ENCODE measurements at regions not wholly inside any gene's neighbourhood (a gene's known extent, or its start where the extent isn't known, plus 50 kb on each side); places are given as distances from the start of the nearest gene placed in this dataset.

GRCh38 chr6:77011929-77012545 is 451.3 kb downstream of the HTR1B start:
- Histone ChIP-seq H3K9ac (no peak overlapping the region), H3K4me1 (ENCODE audit: low read depth, poor library complexity, severe bottlenecking) (no peaks in the 10 kb centered on the region), H3K27me3 (ENCODE audit: insufficient read depth, low read depth) (no peaks in the 10 kb centered on the region), H3K4me2 (no peak overlapping the region), H4K20me1 (ENCODE audit: insufficient read depth) (no peaks in the 10 kb centered on the region), H3K4me3 (IDR thresholded peaks at IDR 0.05; ENCODE audit: insufficient read depth, low read depth, low read length) (no peak overlapping the region), H2AFZ (ENCODE audit: low read depth) (no peak overlapping the region), H3K27ac (no peak overlapping the region), H3K79me2 (ENCODE audit: insufficient read depth, low read depth) (no peaks in the 10 kb centered on the region), H3K36me3 (ENCODE audit: insufficient read depth) (no peaks in the 10 kb centered on the region)
- no peak for TF ChIP-seq CTCF (conservative IDR thresholded peaks at IDR 0.05; ENCODE audit: low read depth, low read length)

GRCh38 chr6:77010931-77011542 is 452.3 kb downstream of the HTR1B start:
- Histone ChIP-seq H3K27ac (no peak overlapping the region), H3K4me1 (ENCODE audit: low read depth, poor library complexity, severe bottlenecking) (no peaks in the 10 kb centered on the region), H3K27me3 (ENCODE audit: insufficient read depth, low read depth) (no peaks in the 10 kb centered on the region), H3K9ac (no peak overlapping the region), H3K4me3 (IDR thresholded peaks at IDR 0.05; ENCODE audit: insufficient read depth, low read depth, low read length) (no peak overlapping the region), H2AFZ (ENCODE audit: low read depth) (no peak overlapping the region), H3K79me2 (ENCODE audit: insufficient read depth, low read depth) (no peaks in the 10 kb centered on the region), H3K36me3 (ENCODE audit: insufficient read depth) (no peaks in the 10 kb centered on the region), H4K20me1 (ENCODE audit: insufficient read depth) (no peaks in the 10 kb centered on the region), H3K4me2 (no peak overlapping the region)
- TF ChIP-seq CTCF (conservative IDR thresholded peaks at IDR 0.05; ENCODE audit: low read depth, low read length), result no peak

- Histone ChIP-seq H3K4me1 (ENCODE audit: low read depth, poor library complexity, severe bottlenecking) (no peaks in the 10 kb centered on the region), H3K27ac (no peak overlapping the region), H3K4me2 (no peak overlapping the region), H4K20me1 (ENCODE audit: insufficient read depth) (no peaks in the 10 kb centered on the region), H3K4me3 (IDR thresholded peaks at IDR 0.05; ENCODE audit: insufficient read depth, low read depth, low read length) (no peak overlapping the region), H2AFZ (ENCODE audit: low read depth) (no peak overlapping the region), H3K36me3 (ENCODE audit: insufficient read depth) (no peaks in the 10 kb centered on the region), H3K9ac (no peak overlapping the region), H3K79me2 (ENCODE audit: insufficient read depth, low read depth) (no peaks in the 10 kb centered on the region), H3K27me3 (ENCODE audit: insufficient read depth, low read depth) (no peaks in the 10 kb centered on the region)
- TF ChIP-seq CTCF (conservative IDR thresholded peaks at IDR 0.05; ENCODE audit: low read depth, low read length), result no peak
These were observed 470.7 kb downstream of the HTR1B start for GRCh38 chr6:76992553-76992952.

- no peaks in the 10 kb centered on the region for H4K20me1 ChIP-seq (ENCODE audit: insufficient read depth)
- H3K4me2 ChIP-seq, result no peak overlapping the region
- H3K27ac ChIP-seq, result no peak overlapping the region
- H3K4me1 ChIP-seq (ENCODE audit: low read depth, poor library complexity, severe bottlenecking), result no peaks in the 10 kb centered on the region
- no peak overlapping the region for H3K9ac ChIP-seq
- H3K79me2 ChIP-seq (ENCODE audit: insufficient read depth, low read depth), result no peaks in the 10 kb centered on the region
- no peak overlapping the region for H2AFZ ChIP-seq (ENCODE audit: low read depth)
- TF ChIP-seq CTCF (conservative IDR thresholded peaks at IDR 0.05; ENCODE audit: low read depth, low read length), result no peak
- H3K27me3 ChIP-seq (ENCODE audit: insufficient read depth, low read depth), result no peaks in the 10 kb centered on the region
- H3K36me3 ChIP-seq (ENCODE audit: insufficient read depth), result no peaks in the 10 kb centered on the region
- no peak overlapping the region for H3K4me3 ChIP-seq (IDR thresholded peaks at IDR 0.05; ENCODE audit: insufficient read depth, low read depth, low read length)
These were observed 478.7 kb downstream of the HTR1B start for GRCh38 chr6:76984572-76984971.
